CD8-positive, alpha-beta memory T cell (primary cell): ENCODE measurements at regions not wholly inside any gene's neighbourhood (a gene's known extent, or its start where the extent isn't known, plus 50 kb on each side); places are given as distances from the start of the nearest gene placed in this dataset.

Experiments
- CTCF ChIA-PET: fragments of 350-600 bp; sonication (Branson Sonifier 250); formaldehyde crosslinking; loops from one replicate; lab custom pipeline; 2021; ENCODE audit warnings: antibody characterized with exemption; lab: Charles Lee
- POLR2A ChIA-PET: fragments of 350-600 bp; sonication (Branson Sonifier 250); formaldehyde crosslinking; loops from one replicate; lab custom pipeline; 2021; ENCODE audit warnings: antibody characterized with exemption; lab: Charles Lee
- DNase-seq, 5 donors: peaks; one replicate each; pipeline versions ENCODE4 v3.0.0 to v3.0.0-alpha.2; 2020 to 2022; ENCODE audit warnings: mixed read lengths in 1 of 5
- H3K27ac ChIP-seq: one replicate; pipeline ENCODE4 v1.7.0; 2013; ENCODE audit warnings: low read depth, mild to moderate bottlenecking, low read length, moderate library complexity
- H3K27me3 ChIP-seq: 2 replicates; pipeline ENCODE4 v1.7.0; 2013; ENCODE audit warnings: low read length, mild to moderate bottlenecking; ENCODE audit not compliant: insufficient read depth, poor library complexity, severe bottlenecking
- H3K36me3 ChIP-seq: 2 replicates; pipeline ENCODE4 v1.7.0; 2013; ENCODE audit warnings: mild to moderate bottlenecking, low read length, moderate library complexity; ENCODE audit not compliant: insufficient read depth
- H3K4me1 ChIP-seq: 2 replicates; pipeline ENCODE4 v1.7.0; 2013; ENCODE audit warnings: mild to moderate bottlenecking, low read length, moderate library complexity; ENCODE audit not compliant: insufficient read depth
- H3K4me3 ChIP-seq: 2 replicates; pipeline ENCODE4 v1.7.0; 2013; ENCODE audit warnings: mild to moderate bottlenecking, low read length
- H3K9me3 ChIP-seq: 2 replicates; pipeline ENCODE4 v1.7.0; 2013; ENCODE audit warnings: mild to moderate bottlenecking, low read length
- H3K27ac Mint-ChIP-seq, 8 donors: one replicate each; pipeline ENCODE4 v1.8.0; 2020 to 2021; ENCODE audit warnings: mixed read lengths in 8 of 8, mild to moderate bottlenecking in 6 of 8, inconsistent platforms in 3 of 8, moderate library complexity in 3 of 8
- H3K27me3 Mint-ChIP-seq, 2 donors: one replicate each; pipeline ENCODE4 v1.8.0; 2020 to 2021; ENCODE audit warnings: mixed read lengths in 2 of 2, mild to moderate bottlenecking in 1 of 2, moderate library complexity in 1 of 2
- H3K36me3 Mint-ChIP-seq, 3 donors: one replicate each; pipeline ENCODE4 v1.8.0; 2020 to 2021; ENCODE audit warnings: mixed read lengths in 3 of 3, inconsistent platforms in 1 of 3, mild to moderate bottlenecking in 1 of 3
- H3K4me1 Mint-ChIP-seq, 3 donors: one replicate each; pipeline ENCODE4 v1.8.0; 2020 to 2021; ENCODE audit warnings: mixed read lengths in 3 of 3, inconsistent platforms in 1 of 3, mild to moderate bottlenecking in 1 of 3
- H3K4me3 Mint-ChIP-seq, 7 donors: one replicate each; pipeline ENCODE4 v1.8.0; 2020 to 2021; ENCODE audit warnings: mixed read lengths in 7 of 7, mild to moderate bottlenecking in 6 of 7, moderate library complexity in 4 of 7, inconsistent platforms in 2 of 7
- H3K9me3 Mint-ChIP-seq, 5 donors: one replicate each; pipeline ENCODE4 v1.8.0; 2020 to 2022; ENCODE audit warnings: mixed read lengths in 5 of 5, mild to moderate bottlenecking in 3 of 5, moderate library complexity in 2 of 5, inconsistent platforms in 1 of 5

DNA sequence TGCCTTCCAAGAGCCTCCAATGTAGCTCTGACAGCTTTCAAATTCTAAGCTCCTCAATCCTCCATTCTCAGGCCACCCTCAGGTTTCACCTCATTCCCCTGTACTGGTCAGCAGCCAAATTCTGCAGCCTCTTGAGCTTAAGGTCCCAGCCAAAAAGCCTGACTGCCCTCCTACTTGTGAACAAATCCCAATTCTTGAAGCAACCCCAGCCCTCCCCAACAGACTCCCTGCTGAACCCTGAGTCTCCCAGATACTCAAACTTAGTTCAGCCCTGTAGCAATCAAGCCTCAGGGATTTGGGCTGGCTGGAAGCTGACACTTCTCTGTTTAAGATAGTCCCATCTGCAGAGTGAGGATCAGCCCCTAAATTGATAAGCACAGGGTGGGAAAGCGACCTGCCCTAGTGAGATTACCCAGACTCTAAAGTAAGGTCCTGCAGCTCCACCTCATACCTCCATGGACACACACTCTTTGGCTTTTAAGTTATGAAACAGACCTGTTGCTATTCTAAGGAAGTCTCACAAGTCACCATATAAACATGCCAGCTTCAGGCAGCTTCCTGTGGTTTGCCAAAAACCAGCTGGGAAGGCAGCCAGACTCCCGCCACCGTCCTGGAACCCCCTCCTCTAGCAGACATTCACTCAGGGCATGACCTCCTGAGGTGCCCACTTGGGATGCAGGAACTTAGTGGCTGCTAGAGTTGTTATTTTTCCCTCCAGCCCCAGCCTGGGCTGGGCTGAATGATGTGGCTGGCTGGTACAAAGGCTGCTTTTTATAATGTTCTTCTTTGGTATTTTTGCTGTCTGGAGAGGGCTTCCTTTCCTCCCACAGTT lies 82.5 kb upstream of the PICALM start:
- peaks cover 26 to 35% (median 28%) of the 10 kb centered on the region in 3 donors for H3K4me1 Mint-ChIP-seq
- H3K27ac ChIP-seq, result peak overlapping the region; percentile 51
- DNase-seq, result no peak
- H3K27ac Mint-ChIP-seq, result peak overlapping the region in 7 of 8 donors; percentile 28 to 93 (median 73)
- CTCF ChIA-PET, result no interaction called here
- peaks cover 0 to 1% of the 10 kb centered on the region in 2 donors for H3K27me3 Mint-ChIP-seq
- no peaks in the 10 kb centered on the region for H3K36me3 Mint-ChIP-seq
- H3K4me1 ChIP-seq, result peaks cover 17% of the 10 kb centered on the region
- POLR2A ChIA-PET, result no interaction called here
- peak overlapping the region in 6 of 7 donors; percentile 8 to 70 (median 22) for H3K4me3 Mint-ChIP-seq
- H3K4me3 ChIP-seq, result no peak overlapping the region
- no peaks in the 10 kb centered on the region for H3K9me3 Mint-ChIP-seq
- H3K9me3 ChIP-seq, result no peaks in the 10 kb centered on the region
- no peaks in the 10 kb centered on the region for H3K36me3 ChIP-seq
- H3K27me3 ChIP-seq, result no peaks in the 10 kb centered on the region

DNA sequence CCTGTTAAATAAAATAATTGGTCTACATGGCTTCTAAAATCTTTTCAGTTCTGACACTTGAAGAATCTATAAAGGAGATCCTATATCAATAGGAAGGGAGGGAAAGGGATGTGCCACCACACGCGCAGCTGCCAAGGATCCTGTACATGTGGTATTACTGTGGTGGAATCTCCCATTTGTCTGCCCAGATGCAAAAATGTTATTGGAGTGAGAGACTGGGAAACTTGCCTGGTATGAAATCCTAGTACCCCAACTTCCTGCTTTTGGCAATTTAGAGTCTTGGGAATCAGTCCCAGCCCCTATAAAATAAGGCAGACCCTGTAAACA lies 81.9 kb upstream of the PICALM start:
- peaks cover 26 to 35% (median 28%) of the 10 kb centered on the region in 3 donors for H3K4me1 Mint-ChIP-seq

DNA sequence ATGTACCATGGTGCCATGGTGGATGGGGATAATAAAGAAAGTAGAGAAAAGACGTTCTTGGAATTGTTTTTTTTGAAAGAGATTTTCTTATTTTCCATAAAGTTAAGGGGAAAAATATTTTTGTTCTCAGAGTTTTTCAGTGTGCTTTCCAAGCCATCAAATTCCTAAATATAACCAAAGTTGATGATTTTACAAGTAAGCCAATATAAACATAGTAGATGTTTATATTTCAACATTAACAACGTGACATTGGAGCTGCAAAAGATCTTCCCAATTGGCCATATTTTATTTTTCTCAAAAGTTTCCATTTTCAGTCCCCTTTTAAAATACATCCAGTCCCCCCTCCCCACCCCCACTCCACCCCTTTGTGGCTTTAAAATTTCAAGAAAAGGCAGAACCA lies 80.9 kb upstream of the PICALM start:
- POLR2A ChIA-PET, result no interaction called here
- H3K27ac Mint-ChIP-seq, result peak overlapping the region in 2 of 8 donors; percentile 32 to 56

More for the DNA sequence above, 81.9 kb upstream of the PICALM start:
- H3K27ac Mint-ChIP-seq, result peak overlapping the region in 2 of 8 donors; percentile 24 to 73
- H3K36me3 ChIP-seq, result no peaks in the 10 kb centered on the region
- peaks cover 0 to 1% of the 10 kb centered on the region in 2 donors for H3K27me3 Mint-ChIP-seq
- H3K9me3 ChIP-seq, result no peaks in the 10 kb centered on the region
- peaks cover 17% of the 10 kb centered on the region for H3K4me1 ChIP-seq
- ChIA-PET CTCF (no interaction called here), POLR2A (no interaction called here)
- peak overlapping the region in 1 of 7 donors; percentile 49 for H3K4me3 Mint-ChIP-seq
- H3K27me3 ChIP-seq, result no peaks in the 10 kb centered on the region
- DNase-seq, result no peak
- no peak overlapping the region for H3K4me3 ChIP-seq
- H3K9me3 Mint-ChIP-seq, result no peaks in the 10 kb centered on the region
- H3K27ac ChIP-seq, result peak overlapping the region; percentile 51
- no peaks in the 10 kb centered on the region for H3K36me3 Mint-ChIP-seq

DNA sequence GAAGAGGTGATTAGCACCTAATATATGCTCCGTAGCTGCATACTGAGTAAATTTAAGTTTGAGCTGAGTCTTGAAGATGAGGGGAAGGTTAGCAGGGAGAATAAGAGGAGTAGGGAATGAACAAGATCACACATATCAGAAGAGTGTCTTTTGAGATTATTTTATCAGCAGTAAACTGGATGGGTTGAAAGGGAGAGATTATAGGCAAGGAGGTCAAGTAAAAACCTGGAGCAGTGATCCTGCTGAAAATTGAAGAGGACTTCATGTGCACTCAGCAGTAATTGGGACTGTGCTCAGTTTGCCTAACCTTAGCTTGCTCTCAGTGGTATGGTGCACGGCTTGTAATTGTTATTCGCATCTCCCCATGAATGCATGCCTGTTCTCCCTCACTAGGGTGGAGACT lies 79.5 kb upstream of the PICALM start:
- POLR2A ChIA-PET, result interaction anchor here (1.4 kb wide), 1 partner anchor 9 kb away, joined by 4 read pairs; no protein-coding TSS in a partner anchor
- H3K36me3 Mint-ChIP-seq, result no peaks in the 10 kb centered on the region
- no peaks in the 10 kb centered on the region for H3K36me3 ChIP-seq
- H3K27ac Mint-ChIP-seq, result no peak overlapping the region
- H3K4me3 ChIP-seq, result no peak overlapping the region
- no peaks in the 10 kb centered on the region for H3K9me3 ChIP-seq
- peaks cover 0 to 1% of the 10 kb centered on the region in 2 donors for H3K27me3 Mint-ChIP-seq
- peaks cover 35% of the 10 kb centered on the region for H3K4me1 ChIP-seq
- peaks cover 0 to 2% (median 0%) of the 10 kb centered on the region in 5 donors for H3K9me3 Mint-ChIP-seq
- CTCF ChIA-PET, result interaction anchor here (1.0 to 2.0 kb wide), 3 partner anchors 29 to 80 kb away, joined by 3 to 7 read pairs (median 4); partner anchors contain the start of gene PICALM
- no peak overlapping the region for H3K4me3 Mint-ChIP-seq
- H3K4me1 Mint-ChIP-seq, result peaks cover 48 to 56% (median 51%) of the 10 kb centered on the region in 3 donors
- DNase-seq, result no peak
- H3K27ac ChIP-seq, result peak overlapping the region; percentile 41
- no peaks in the 10 kb centered on the region for H3K27me3 ChIP-seq

More for the DNA sequence above, 80.9 kb upstream of the PICALM start:
- Histone ChIP-seq H3K27ac (no peak overlapping the region), H3K4me1 (peaks cover 21% of the 10 kb centered on the region), H3K36me3 (no peaks in the 10 kb centered on the region), H3K9me3 (no peaks in the 10 kb centered on the region), H3K27me3 (no peaks in the 10 kb centered on the region), H3K4me3 (no peak overlapping the region)
- peaks cover 35 to 42% (median 36%) of the 10 kb centered on the region in 3 donors for H3K4me1 Mint-ChIP-seq
- DNase-seq, result no peak
- peaks cover 0 to 1% of the 10 kb centered on the region in 2 donors for H3K27me3 Mint-ChIP-seq
- H3K36me3 Mint-ChIP-seq, result no peaks in the 10 kb centered on the region
- no peak overlapping the region for H3K4me3 Mint-ChIP-seq
- CTCF ChIA-PET, result no interaction called here
- no peaks in the 10 kb centered on the region for H3K9me3 Mint-ChIP-seq

DNA sequence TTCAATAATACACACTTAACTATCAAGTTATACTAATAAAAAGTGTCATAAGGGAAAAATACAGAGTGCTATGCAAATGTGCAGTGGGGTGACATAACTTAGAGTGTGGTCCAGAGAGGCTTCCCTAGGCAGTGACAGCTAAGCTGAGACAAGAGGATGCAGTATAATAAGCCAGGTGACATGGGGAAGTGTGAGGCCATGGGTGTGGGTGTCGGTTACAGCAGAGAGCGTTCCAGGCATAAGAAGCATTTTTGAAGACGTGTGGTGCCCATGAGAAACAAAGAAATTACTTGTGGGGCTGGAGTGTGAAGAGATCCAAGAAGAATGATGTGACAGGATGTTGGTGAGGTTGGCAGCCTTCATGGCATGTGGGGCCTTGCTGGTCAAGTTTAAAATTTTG lies 78.1 kb upstream of the PICALM start:
- no peak for DNase-seq
- peaks cover 49 to 56% (median 51%) of the 10 kb centered on the region in 3 donors for H3K4me1 Mint-ChIP-seq

DNA sequence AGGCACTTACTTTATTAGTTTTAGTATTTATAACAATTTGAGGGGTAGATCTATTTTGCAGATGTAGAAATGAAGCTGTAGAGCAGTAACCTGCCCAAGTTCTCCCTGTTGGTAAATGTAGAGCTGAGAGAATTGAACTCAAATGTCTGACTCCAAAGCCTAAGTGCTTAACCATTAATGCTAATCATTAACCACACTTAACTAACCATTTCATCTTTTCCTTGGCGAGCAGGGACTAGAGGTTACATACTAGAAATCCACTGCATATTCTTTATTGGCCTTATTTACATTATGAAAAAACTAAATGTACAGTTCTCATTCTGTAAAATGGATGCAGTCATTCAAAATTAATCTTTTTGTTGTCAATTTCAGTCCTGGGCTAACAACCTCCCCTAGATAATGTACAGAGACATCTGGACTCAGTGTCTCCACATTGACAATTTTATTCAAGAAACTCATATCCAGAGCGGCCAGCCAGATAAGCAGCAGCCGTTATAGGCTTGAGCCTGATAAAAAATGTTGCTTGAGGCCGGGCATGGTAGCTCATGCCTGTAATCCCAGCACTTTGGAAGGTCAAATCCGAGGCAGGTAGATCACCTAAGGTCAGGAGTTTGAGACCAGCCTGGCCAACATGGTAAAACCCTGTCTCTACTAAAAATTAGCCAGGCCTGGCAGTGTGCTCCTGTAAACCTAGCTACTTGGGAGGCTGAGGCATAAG lies 76.7 kb upstream of the PICALM start:
- Histone ChIP-seq H3K4me1 (peaks cover 39% of the 10 kb centered on the region), H3K9me3 (no peaks in the 10 kb centered on the region), H3K4me3 (no peak overlapping the region), H3K27me3 (no peaks in the 10 kb centered on the region), H3K27ac (peak overlapping the region; percentile 56), H3K36me3 (no peaks in the 10 kb centered on the region)
- Mint-ChIP-seq H3K27me3 (peaks cover 0 to 1% of the 10 kb centered on the region in 2 donors), H3K4me1 (peaks cover 49 to 56% (median 53%) of the 10 kb centered on the region in 3 donors), H3K9me3 (peaks cover 0 to 5% (median 0%) of the 10 kb centered on the region in 5 donors), H3K4me3 (no peak overlapping the region), H3K36me3 (no peaks in the 10 kb centered on the region), H3K27ac (peak overlapping the region in 4 of 8 donors; percentile 5 to 81 (median 18))
- DNase-seq, result no peak
- CTCF ChIA-PET, result no interaction called here
- POLR2A ChIA-PET, result no interaction called here

More for the DNA sequence above, 78.1 kb upstream of the PICALM start:
- Histone ChIP-seq H3K27ac (no peak overlapping the region), H3K4me1 (peaks cover 43% of the 10 kb centered on the region), H3K27me3 (no peaks in the 10 kb centered on the region), H3K36me3 (no peaks in the 10 kb centered on the region), H3K9me3 (no peaks in the 10 kb centered on the region), H3K4me3 (no peak overlapping the region)
- H3K27me3 Mint-ChIP-seq, result peaks cover 0 to 1% of the 10 kb centered on the region in 2 donors
- peaks cover 0 to 5% (median 0%) of the 10 kb centered on the region in 5 donors for H3K9me3 Mint-ChIP-seq
- POLR2A ChIA-PET, result no interaction called here
- no peak overlapping the region for H3K4me3 Mint-ChIP-seq
- H3K36me3 Mint-ChIP-seq, result no peaks in the 10 kb centered on the region
- CTCF ChIA-PET, result interaction anchor here (1.2 to 2.0 kb wide), 2 partner anchors 10 to 47 kb away, joined by 4 to 7 read pairs; no protein-coding TSS in a partner anchor
- no peak overlapping the region for H3K27ac Mint-ChIP-seq

DNA sequence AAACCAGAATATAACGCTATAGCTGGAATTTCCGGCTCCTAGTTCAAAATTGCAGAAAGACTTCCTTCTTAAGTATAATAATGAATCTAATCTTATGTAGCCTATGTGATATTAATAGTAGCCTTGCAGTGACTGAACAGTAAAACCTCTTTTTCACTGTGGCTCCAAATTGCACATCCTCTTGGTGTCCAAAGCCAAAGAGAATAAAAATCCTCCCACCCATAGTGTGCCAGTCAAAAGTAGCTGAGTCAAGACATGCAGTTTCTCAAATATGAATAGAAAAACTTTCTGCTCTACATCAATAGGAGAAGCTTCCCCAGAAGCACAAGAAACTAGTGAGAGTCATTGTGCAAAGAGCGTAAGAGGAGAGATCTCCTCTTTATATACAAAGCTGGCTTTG lies 76.0 kb upstream of the PICALM start:
- H3K4me1 Mint-ChIP-seq, result peaks cover 57 to 62% (median 57%) of the 10 kb centered on the region in 3 donors
- H3K4me3 ChIP-seq, result no peak overlapping the region
- no peaks in the 10 kb centered on the region for H3K36me3 Mint-ChIP-seq
- ChIA-PET CTCF (no interaction called here), POLR2A (no interaction called here)
- no peaks in the 10 kb centered on the region for H3K36me3 ChIP-seq
- no peak for DNase-seq
- peaks cover 44% of the 10 kb centered on the region for H3K4me1 ChIP-seq
- no peaks in the 10 kb centered on the region for H3K27me3 ChIP-seq
- H3K27ac ChIP-seq, result no peak overlapping the region
- H3K9me3 ChIP-seq, result no peaks in the 10 kb centered on the region
- H3K27ac Mint-ChIP-seq, result peak overlapping the region; percentile 4 to 91 (median 75)
- peak overlapping the region; percentile 5 to 72 (median 32) for H3K4me3 Mint-ChIP-seq
- peaks cover 0 to 1% of the 10 kb centered on the region in 2 donors for H3K27me3 Mint-ChIP-seq
- peaks cover 0 to 5% (median 0%) of the 10 kb centered on the region in 5 donors for H3K9me3 Mint-ChIP-seq
